ENCODE measurements at regions not wholly inside any gene's neighbourhood (a gene's known extent, or its start where the extent isn't known, plus 50 kb on each side); places are given as distances from the start of the nearest gene placed in this dataset.

- TF ChIP-seq, protein P1, sequence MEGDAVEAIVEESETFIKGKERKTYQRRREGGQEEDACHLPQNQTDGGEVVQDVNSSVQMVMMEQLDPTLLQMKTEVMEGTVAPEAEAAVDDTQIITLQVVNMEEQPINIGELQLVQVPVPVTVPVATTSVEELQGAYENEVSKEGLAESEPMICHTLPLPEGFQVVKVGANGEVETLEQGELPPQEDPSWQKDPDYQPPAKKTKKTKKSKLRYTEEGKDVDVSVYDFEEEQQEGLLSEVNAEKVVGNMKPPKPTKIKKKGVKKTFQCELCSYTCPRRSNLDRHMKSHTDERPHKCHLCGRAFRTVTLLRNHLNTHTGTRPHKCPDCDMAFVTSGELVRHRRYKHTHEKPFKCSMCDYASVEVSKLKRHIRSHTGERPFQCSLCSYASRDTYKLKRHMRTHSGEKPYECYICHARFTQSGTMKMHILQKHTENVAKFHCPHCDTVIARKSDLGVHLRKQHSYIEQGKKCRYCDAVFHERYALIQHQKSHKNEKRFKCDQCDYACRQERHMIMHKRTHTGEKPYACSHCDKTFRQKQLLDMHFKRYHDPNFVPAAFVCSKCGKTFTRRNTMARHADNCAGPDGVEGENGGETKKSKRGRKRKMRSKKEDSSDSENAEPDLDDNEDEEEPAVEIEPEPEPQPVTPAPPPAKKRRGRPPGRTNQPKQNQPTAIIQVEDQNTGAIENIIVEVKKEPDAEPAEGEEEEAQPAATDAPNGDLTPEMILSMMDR (IDR thresholded peaks at IDR 0.05) = no peak
- TF ChIP-seq POLR2AphosphoS5 (IDR thresholded peaks at IDR 0.05) (no peak), POLR2A (IDR thresholded peaks at IDR 0.05) (no peak), EP300 (IDR thresholded peaks at IDR 0.05) (no peak)
Observed at GRCh38 chr17:77459018-77459755, 318.4 kb downstream of the SEC14L1 start.

Measured in stomach (tissue), 4 donors.